ENCODE measurements at regions not wholly inside any gene's neighbourhood (a gene's known extent, or its start where the extent isn't known, plus 50 kb on each side); places are given as distances from the start of the nearest gene placed in this dataset.

DNA sequence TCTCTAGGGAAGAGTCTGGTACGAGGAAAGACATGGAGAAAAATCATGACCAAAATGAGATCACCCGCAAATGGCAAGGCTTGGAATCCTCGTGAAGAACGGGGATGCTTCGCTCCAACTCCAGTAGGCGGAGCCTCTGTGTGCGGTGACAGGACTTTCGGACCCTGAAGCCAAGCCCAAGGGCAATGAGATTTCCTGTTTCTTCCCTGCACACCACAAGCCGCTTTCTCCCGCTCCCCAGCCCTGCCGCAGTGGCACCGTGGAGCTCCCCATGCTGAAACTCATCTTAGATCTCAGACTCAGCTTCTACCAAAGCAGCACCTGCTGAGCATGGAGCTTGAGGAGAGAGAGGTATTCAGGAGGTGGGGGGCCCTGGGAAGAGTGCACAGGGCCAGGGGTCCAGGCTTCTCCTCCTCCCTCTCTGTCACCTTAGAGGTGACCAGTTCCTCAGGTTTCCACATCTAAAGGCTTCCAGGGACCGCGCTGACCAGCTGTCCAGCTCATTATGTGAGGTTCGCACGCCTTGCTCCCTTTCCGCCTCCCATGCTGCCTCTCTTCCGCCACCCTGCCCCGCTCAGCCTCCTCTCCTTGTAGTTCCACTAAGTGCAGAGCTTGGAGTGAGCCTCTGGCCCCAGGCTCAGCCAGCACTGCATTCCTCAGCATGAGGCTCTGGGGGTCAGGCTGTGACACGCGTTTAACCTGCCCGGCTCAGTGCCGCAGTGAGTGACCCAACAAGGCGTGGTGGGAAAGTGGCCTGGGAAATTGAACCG is 153.8 kb upstream of the SOX1 start:
- H3K4me1 Mint-ChIP-seq, result no peaks in the 10 kb centered on the region
- no peak overlapping the region for H3K27ac Mint-ChIP-seq
- H3K4me3 Mint-ChIP-seq, result no peak overlapping the region
- DNase-seq (no peak), ATAC-seq (no peak)
- H3K27me3 Mint-ChIP-seq, result peaks cover 19% of the 10 kb centered on the region
- H3K9me3 ChIP-seq (ENCODE audit: control insufficient read depth, low read length, poor library complexity, severe bottlenecking), result no peaks in the 10 kb centered on the region
- no peaks in the 10 kb centered on the region for H3K36me3 Mint-ChIP-seq (ENCODE audit: low read depth)

DNA sequence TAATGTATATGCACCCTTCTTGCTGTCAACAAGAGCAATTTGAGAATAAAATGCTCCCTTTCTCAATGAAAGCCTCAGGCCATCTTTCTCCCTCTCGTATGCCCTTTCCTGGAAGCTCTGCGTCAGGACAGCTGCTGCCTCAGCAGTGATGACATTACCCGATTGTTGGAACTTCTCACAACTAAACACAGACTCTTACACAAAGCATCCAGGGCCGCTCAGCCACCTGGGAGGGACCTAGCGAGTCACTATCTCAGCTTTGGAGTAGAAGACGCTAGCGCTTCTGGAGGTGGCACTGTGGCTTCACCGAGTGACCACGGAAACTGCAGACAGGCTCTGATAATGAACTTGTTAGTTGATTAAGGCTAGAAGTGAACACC is 153.2 kb upstream of the SOX1 start:
- Mint-ChIP-seq H3K4me3 (no peak overlapping the region), H3K4me1 (no peaks in the 10 kb centered on the region), H3K27me3 (peaks cover 15% of the 10 kb centered on the region), H3K27ac (no peak overlapping the region), H3K36me3 (ENCODE audit: low read depth) (no peaks in the 10 kb centered on the region)
- ATAC-seq, result no peak
- DNase-seq, result no peak
- no peaks in the 10 kb centered on the region for H3K9me3 ChIP-seq (ENCODE audit: control insufficient read depth, low read length, poor library complexity, severe bottlenecking)

DNA sequence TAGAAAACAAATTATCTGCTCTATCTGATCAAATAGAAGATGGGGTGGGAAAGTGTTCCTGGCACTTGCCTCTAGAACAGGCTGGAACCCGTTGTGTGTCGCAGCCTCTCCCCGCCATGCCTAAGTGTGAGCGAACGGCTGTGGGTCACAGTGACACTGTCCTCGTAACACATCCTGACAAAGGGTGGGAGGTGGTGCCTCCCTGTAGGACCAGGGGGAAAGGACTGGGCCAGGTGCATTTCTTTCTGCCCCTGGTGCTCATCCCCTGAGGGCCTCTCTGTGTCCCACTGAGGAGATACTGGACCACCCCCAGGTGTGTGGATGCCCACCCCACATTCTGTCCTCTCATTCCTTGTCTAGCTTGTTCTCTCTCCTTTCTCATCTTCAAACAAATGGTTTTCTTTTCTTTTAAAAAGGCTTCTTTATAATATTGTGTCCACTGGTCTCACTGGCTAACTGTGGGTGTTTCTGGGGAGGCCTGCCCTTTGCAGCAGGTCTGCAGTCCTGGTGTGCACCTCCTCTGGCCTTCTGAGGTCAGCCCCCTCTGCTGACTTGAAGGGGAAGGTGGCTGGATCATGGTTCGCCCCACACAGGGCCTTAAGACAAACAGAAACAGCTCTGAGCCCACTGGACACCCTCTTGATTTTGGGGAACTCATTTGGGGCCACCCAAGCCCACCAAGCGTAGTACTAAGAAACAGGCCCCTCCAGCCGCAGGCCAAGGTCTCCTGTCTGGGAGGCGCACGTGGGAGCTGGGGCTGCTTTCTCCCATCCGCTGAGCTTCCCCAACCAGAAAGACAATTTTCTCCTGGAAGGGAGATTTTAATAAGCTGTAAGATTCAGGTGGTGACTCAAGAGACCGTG is 152.5 kb upstream of the SOX1 start:
- peaks cover 11% of the 10 kb centered on the region for H3K27me3 Mint-ChIP-seq
- no peak overlapping the region for H3K4me3 Mint-ChIP-seq
- no peaks in the 10 kb centered on the region for H3K4me1 Mint-ChIP-seq
- H3K27ac Mint-ChIP-seq, result no peak overlapping the region
- ATAC-seq (no peak), DNase-seq (no peak)
- H3K36me3 Mint-ChIP-seq (ENCODE audit: low read depth), result no peaks in the 10 kb centered on the region
- no peaks in the 10 kb centered on the region for H3K9me3 ChIP-seq (ENCODE audit: control insufficient read depth, low read length, poor library complexity, severe bottlenecking)

DNA sequence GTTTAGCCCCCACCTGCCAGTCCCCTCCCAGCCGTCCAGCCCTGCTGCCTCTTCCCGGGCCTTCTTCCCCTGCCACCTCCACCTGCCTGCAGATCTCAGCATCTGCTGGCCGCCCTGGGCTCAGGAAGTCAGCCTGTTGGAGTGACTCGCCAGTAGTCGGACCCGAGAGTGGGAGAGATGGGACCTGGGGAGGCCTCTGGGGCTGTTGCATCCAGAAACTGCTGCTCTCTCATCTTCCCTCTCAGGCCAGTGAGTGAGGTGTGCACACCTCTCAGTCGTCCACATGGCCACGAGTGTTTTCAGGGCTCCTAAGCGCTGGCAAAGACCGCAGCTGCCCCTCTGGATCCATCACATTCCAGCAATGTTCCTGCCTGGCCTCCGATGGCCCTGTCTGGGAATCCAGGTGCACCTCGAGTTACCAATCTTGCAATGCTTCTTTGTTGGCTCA is 151.8 kb upstream of the SOX1 start:
- no peaks in the 10 kb centered on the region for H3K9me3 ChIP-seq (ENCODE audit: control insufficient read depth, low read length, poor library complexity, severe bottlenecking)
- ATAC-seq, result no peak
- H3K27me3 Mint-ChIP-seq, result peaks cover 15% of the 10 kb centered on the region
- no peaks in the 10 kb centered on the region for H3K36me3 Mint-ChIP-seq (ENCODE audit: low read depth)
- DNase-seq, result no peak
- H3K4me1 Mint-ChIP-seq, result no peaks in the 10 kb centered on the region
- H3K27ac Mint-ChIP-seq, result no peak overlapping the region
- H3K4me3 Mint-ChIP-seq, result no peak overlapping the region

DNA sequence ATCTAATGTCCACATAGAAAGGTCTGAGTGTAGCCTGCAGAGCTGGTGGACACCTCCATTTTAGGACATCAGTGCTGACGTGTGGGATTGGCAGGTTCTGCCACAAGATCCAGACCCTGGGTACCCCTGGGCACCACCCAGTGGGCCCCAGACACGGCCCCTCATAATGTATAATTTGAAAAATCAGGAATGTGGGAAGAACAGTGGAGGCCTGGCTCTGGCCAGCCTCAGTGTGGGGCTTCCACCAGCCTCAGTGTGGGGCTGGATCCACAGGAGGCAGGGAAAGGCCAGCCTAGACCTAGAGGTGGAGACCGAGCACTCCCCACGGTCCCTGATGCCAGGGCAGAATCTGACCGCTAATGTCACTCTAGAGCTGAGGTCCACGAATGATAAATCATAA is 150.7 kb upstream of the SOX1 start:
- Mint-ChIP-seq H3K27me3 (peaks cover 19% of the 10 kb centered on the region), H3K36me3 (ENCODE audit: low read depth) (no peaks in the 10 kb centered on the region), H3K27ac (no peak overlapping the region), H3K4me3 (no peak overlapping the region), H3K4me1 (no peaks in the 10 kb centered on the region)
- no peaks in the 10 kb centered on the region for H3K9me3 ChIP-seq (ENCODE audit: control insufficient read depth, low read length, poor library complexity, severe bottlenecking)
- DNase-seq, result no peak
- no peak for ATAC-seq

DNA sequence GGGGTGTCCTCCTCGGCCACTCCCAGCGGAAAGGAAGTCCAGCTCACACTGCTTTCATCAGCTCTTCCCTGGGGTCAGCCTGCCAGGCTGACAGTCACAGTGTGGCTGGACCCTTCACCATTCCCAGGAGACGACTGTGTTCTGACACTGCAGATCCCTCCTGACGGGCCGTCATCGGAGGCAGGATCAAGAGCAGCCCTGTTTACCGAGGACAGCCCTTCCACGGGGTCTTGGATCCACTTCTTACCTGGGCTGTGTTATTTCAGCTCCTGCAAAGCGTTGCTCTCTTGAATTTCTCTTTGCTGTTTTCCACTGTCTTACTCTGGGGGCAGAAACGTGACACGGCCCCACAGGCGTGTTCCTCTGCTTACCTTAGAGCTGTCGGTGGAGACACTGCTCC is 149.9 kb upstream of the SOX1 start:
- Mint-ChIP-seq H3K36me3 (ENCODE audit: low read depth) (no peaks in the 10 kb centered on the region), H3K27ac (no peak overlapping the region), H3K27me3 (peaks cover 20% of the 10 kb centered on the region), H3K4me1 (no peaks in the 10 kb centered on the region), H3K4me3 (no peak overlapping the region)
- ATAC-seq (no peak), DNase-seq (no peak)
- H3K9me3 ChIP-seq (ENCODE audit: control insufficient read depth, low read length, poor library complexity, severe bottlenecking), result no peaks in the 10 kb centered on the region

DNA sequence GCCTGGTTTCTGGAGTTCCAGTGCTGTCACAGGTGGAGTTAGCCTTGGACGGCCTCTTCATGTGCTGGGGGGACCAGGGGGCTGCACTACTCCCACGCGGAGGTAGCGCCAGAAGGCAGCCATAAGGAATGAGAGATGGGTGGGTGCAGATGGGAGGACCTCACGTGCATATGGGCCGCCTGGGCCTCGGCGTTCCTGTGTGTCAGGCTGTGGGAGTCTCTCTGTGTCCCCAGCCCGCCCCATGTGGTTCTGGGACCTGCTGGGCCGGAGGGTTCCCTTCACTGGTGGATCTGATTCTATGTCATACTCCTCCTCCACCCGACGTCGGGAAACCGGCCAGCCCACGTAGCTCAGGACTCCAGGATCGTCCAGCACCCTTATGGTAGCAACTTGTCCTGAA is 149.0 kb upstream of the SOX1 start:
- Mint-ChIP-seq H3K27me3 (peaks cover 20% of the 10 kb centered on the region), H3K27ac (no peak overlapping the region), H3K36me3 (ENCODE audit: low read depth) (no peaks in the 10 kb centered on the region), H3K4me3 (no peak overlapping the region), H3K4me1 (no peaks in the 10 kb centered on the region)
- no peak for ATAC-seq
- DNase-seq, result no peak
- H3K9me3 ChIP-seq (ENCODE audit: control insufficient read depth, low read length, poor library complexity, severe bottlenecking), result no peaks in the 10 kb centered on the region

DNA sequence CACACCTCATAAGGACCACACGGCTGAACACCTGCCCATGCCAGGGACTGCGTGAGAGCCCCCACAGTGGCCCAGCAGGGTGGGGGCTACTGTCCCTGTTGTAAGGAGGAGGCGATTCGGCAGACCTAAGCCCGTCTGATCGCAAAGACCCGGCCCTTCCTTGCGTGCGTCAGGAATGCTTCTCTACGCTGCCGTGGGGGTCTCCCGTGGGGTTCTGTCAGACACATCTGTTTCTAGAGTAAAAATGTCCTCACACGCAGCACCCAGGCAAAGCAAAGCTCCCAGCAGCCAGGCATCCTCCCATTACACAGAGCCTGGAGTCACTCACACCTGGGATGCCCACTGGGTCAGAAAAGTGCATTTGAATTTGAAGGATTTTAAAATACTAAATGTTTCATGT is 147.7 kb upstream of the SOX1 start:
- H3K27me3 Mint-ChIP-seq, result peaks cover 20% of the 10 kb centered on the region
- DNase-seq (no peak), ATAC-seq (no peak)
- no peak overlapping the region for H3K4me3 Mint-ChIP-seq
- no peaks in the 10 kb centered on the region for H3K36me3 Mint-ChIP-seq (ENCODE audit: low read depth)
- H3K27ac Mint-ChIP-seq, result no peak overlapping the region
- no peaks in the 10 kb centered on the region for H3K9me3 ChIP-seq (ENCODE audit: control insufficient read depth, low read length, poor library complexity, severe bottlenecking)
- no peaks in the 10 kb centered on the region for H3K4me1 Mint-ChIP-seq

DNA sequence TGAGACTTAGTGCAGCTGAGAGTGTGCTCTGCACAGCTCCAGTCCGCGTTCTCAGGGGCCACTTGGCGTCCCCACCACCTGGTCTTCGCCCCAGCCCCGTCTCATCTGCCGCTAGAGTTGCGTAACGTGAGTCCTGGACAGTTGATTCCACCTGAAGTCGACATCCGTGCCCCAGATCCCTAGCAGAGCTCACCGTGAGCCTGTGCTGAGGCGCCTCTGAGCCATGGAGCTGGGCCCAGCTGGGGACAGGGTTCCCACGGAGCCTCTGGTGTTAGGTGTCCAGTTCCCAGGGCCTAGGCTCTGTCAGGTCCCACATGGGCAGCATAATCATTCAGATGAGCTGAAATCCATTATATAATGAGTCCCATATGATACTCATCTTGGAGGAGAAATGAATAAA is 147.1 kb upstream of the SOX1 start:
- ATAC-seq (no peak), DNase-seq (no peak)
- H3K9me3 ChIP-seq (ENCODE audit: control insufficient read depth, low read length, poor library complexity, severe bottlenecking), result no peaks in the 10 kb centered on the region
- Mint-ChIP-seq H3K27me3 (peaks cover 20% of the 10 kb centered on the region), H3K4me1 (no peaks in the 10 kb centered on the region), H3K36me3 (ENCODE audit: low read depth) (no peaks in the 10 kb centered on the region), H3K27ac (no peak overlapping the region), H3K4me3 (no peak overlapping the region)

DNA sequence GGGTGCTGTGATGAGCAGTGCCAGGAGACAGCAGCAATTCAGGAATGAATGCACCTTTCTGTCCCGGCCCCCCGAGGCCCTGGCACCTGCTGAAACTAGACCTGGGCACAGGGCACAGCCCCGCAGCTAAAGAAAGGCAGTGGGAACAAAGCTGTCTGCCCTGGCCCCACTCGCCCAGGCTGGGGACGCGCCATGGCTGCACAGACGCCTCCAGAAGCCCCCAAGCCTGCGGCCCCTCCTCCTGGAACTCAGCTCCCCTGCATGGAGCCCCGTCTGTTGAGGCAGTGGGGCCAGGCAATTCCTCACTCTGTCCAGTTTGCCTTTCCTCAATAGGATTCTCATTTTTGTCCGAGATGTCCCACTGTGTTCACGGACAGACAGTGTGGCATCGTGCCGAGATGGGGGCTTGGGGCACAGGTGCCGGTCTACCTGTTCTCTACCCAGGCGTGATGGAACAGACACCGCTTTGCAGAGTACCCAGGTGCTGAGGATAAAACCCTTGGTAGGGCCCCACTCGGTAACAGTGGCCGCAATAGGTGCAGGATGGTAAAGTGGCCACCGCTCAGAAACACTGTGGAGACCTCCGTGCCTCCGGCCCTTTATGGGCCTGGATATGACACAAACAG is 146.5 kb upstream of the SOX1 start:
- Mint-ChIP-seq H3K27me3 (peaks cover 20% of the 10 kb centered on the region), H3K4me1 (no peaks in the 10 kb centered on the region), H3K36me3 (ENCODE audit: low read depth) (no peaks in the 10 kb centered on the region), H3K27ac (no peak overlapping the region), H3K4me3 (no peak overlapping the region)
- no peak for ATAC-seq
- DNase-seq, result no peak
- H3K9me3 ChIP-seq (ENCODE audit: control insufficient read depth, low read length, poor library complexity, severe bottlenecking), result no peaks in the 10 kb centered on the region

DNA sequence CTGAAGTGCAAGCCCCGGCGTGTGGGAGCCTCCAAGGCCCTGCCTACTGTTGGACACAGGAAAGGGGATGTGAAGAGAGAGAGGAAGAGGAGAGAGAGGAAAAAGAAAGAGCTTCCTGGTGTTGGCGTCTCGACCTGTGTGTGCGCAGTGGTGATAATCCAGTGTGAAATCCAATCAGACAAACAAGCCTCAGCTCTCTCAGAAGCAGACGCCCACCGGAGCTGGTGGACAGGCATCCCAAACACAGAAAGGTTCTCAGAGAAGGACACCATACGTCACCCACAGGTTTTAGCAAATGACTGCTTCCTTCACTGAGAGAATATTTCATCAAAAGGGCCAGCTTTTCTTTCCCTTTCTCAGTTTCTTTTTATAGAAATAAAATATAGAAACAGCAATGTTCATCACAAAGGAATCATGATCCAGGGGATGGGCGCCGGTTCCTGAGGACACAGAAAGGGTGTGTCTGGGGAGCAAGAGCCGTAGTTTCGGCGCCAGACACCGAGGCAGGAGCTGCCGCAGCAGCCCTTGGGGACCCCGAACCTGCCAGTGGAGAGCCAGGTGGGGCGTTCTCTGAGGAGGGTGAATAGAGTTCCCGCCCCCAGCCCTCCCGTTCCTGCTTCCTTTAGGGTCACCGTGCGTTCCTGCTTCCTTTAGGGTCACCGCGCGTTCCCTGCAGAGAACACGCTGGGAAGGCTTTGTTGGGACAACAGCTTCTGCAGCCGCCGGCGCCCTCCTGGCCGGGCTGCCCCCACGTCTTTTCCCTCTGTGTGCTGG is 145.8 kb upstream of the SOX1 start:
- no peaks in the 10 kb centered on the region for H3K4me1 Mint-ChIP-seq

DNA sequence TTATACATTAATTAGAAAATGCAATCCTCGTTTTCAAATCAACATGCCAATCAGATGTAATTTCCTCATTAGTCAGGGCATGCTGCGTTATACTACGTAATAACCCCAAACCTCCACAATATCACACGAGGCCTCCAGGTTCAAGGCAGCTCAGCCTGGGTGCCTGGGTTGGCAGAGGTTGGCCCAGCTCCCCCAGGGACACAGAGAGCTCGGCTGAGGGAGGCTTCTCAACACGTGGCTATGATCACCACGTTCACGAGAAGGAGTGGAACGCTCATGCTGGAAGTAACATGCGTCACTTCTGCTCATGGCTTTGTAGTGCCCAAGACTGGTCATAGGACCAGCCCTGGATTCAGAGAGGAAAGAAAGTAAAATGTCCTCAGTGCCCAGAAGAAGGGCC is 144.9 kb upstream of the SOX1 start:
- ATAC-seq, result no peak
- H3K27me3 Mint-ChIP-seq, result peaks cover 20% of the 10 kb centered on the region
- H3K4me1 Mint-ChIP-seq, result no peaks in the 10 kb centered on the region
- no peaks in the 10 kb centered on the region for H3K9me3 ChIP-seq (ENCODE audit: control insufficient read depth, low read length, poor library complexity, severe bottlenecking)
- no peaks in the 10 kb centered on the region for H3K36me3 Mint-ChIP-seq (ENCODE audit: low read depth)
- no peak overlapping the region for H3K27ac Mint-ChIP-seq
- no peak overlapping the region for H3K4me3 Mint-ChIP-seq
- no peak for DNase-seq

More for the DNA sequence above, 145.8 kb upstream of the SOX1 start:
- H3K27ac Mint-ChIP-seq, result no peak overlapping the region
- no peak overlapping the region for H3K4me3 Mint-ChIP-seq
- DNase-seq, result no peak
- H3K9me3 ChIP-seq (ENCODE audit: control insufficient read depth, low read length, poor library complexity, severe bottlenecking), result no peaks in the 10 kb centered on the region
- no peak for ATAC-seq
- H3K36me3 Mint-ChIP-seq (ENCODE audit: low read depth), result no peaks in the 10 kb centered on the region
- peaks cover 20% of the 10 kb centered on the region for H3K27me3 Mint-ChIP-seq

DNA sequence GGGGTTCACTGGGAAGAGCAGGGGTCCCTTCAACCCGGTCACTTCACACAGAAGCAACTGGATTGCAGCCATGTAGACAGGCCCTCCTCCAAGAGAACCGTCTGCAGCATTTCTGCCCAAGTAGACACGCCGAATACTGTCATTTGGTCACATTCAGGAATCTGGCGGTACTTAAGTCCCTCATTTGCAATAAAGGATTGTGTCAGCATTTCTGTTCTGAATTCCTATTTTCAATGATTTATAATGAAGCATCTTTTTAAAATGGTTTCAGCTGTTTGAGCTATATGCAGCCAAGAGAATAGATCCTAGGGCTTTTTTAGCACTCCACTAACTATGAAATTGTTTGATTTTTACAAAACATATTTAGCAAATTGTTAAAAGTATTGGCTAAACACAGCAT is 143.5 kb upstream of the SOX1 start:
- no peaks in the 10 kb centered on the region for H3K9me3 ChIP-seq (ENCODE audit: control insufficient read depth, low read length, poor library complexity, severe bottlenecking)
- ATAC-seq (no peak), DNase-seq (no peak)
- no peaks in the 10 kb centered on the region for H3K4me1 Mint-ChIP-seq
- peaks cover 20% of the 10 kb centered on the region for H3K27me3 Mint-ChIP-seq
- no peak overlapping the region for H3K27ac Mint-ChIP-seq
- no peak overlapping the region for H3K4me3 Mint-ChIP-seq
- no peaks in the 10 kb centered on the region for H3K36me3 Mint-ChIP-seq (ENCODE audit: low read depth)

All from T-helper 17 cell (primary cell).